ENCODE measurements at regions not wholly inside any gene's neighbourhood (a gene's known extent, or its start where the extent isn't known, plus 50 kb on each side); places are given as distances from the start of the nearest gene placed in this dataset.

DNA sequence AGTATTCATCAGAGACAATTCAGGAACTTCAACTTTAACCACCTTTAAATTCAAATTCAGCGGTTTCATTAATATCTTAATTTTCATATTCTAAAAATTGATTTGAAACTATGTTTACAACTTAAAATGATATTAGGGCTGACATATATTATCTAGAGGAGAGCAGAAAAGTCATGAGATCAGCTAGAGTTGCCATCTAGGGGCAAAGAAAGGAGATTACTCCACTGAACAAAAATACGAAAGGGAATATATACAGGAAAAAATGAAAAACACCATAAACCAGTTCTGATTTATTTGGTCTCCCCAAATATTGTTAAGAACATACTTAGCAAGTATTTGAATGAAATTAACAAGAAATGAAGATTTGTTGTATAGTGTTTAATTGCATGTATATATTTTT is 946.3 kb downstream of the DTWD2 start:
- TF ChIP-seq ZNF114 (CRISPR knock-in tag; IDR thresholded peaks at IDR 0.05): no peak
- peak in 1 of 2 experiments; percentile 40; a peak in 2 of 4 replicates for TF ChIP-seq CTCF (conservative IDR thresholded peaks at IDR 0.05; ENCODE audit: low read depth in 2 of 2)
- H3K9me2 ChIP-seq (ENCODE audit: insufficient read depth): no peaks in the 10 kb centered on the region
- peaks cover 23% of the 10 kb centered on the region for H3K4me1 Mint-ChIP-seq
- H3K4me1 ChIP-seq (ENCODE audit: insufficient read depth): peaks cover 6% of the 10 kb centered on the region; the same call in 1 of the 2 replicates
- ATAC-seq: no peak
- H3F3A ChIP-seq (replicated peaks; ENCODE audit: low read depth): no peaks in the 10 kb centered on the region
- no peak overlapping the region for H3K4me3 Mint-ChIP-seq
- H3K36me3 ChIP-seq (ENCODE audit: insufficient read depth): no peaks in the 10 kb centered on the region
- no peak for DNase-seq (ENCODE audit: low spot score)
- no peaks in the 10 kb centered on the region for H3K27me3 Mint-ChIP-seq (ENCODE audit: insufficient read depth, low read depth, poor library complexity)
- no peaks in the 10 kb centered on the region for H3K9me3 Mint-ChIP-seq
- no peak overlapping the region for H2AFZ ChIP-seq
- no peak overlapping the region for H3K27ac Mint-ChIP-seq
- no peaks in the 10 kb centered on the region for H3K36me3 Mint-ChIP-seq (ENCODE audit: low read depth)
- no peak overlapping the region for H3K27ac ChIP-seq (ENCODE audit: low read depth)
- H4K20me1 ChIP-seq (replicated peaks; ENCODE audit: insufficient read depth): no peaks in the 10 kb centered on the region
- H3K79me2 ChIP-seq (replicated peaks; ENCODE audit: insufficient read depth): no peaks in the 10 kb centered on the region
- no peaks in the 10 kb centered on the region for H3K27me3 ChIP-seq (ENCODE audit: insufficient read depth)
- no peak overlapping the region for H3K4me2 ChIP-seq
- H3K4me3 ChIP-seq: no peak overlapping the region

- Histone ChIP-seq H3K4me1 (ENCODE audit: insufficient read depth) (peaks cover 6% of the 10 kb centered on the region; the same call in 1 of the 2 replicates), H3K4me2 (no peak overlapping the region), H4K20me1 (replicated peaks; ENCODE audit: insufficient read depth) (no peaks in the 10 kb centered on the region), H3K9me2 (ENCODE audit: insufficient read depth) (no peaks in the 10 kb centered on the region), H3F3A (replicated peaks; ENCODE audit: low read depth) (no peaks in the 10 kb centered on the region), H3K27me3 (ENCODE audit: insufficient read depth) (no peaks in the 10 kb centered on the region), H3K4me3 (no peak overlapping the region), H2AFZ (no peak overlapping the region), H3K36me3 (ENCODE audit: insufficient read depth) (no peaks in the 10 kb centered on the region), H3K79me2 (replicated peaks; ENCODE audit: insufficient read depth) (no peaks in the 10 kb centered on the region), H3K27ac (ENCODE audit: low read depth) (no peak overlapping the region)
- Mint-ChIP-seq H3K4me3 (no peak overlapping the region), H3K4me1 (peaks cover 23% of the 10 kb centered on the region), H3K27ac (no peak overlapping the region), H3K27me3 (ENCODE audit: insufficient read depth, low read depth, poor library complexity) (no peaks in the 10 kb centered on the region), H3K36me3 (ENCODE audit: low read depth) (no peaks in the 10 kb centered on the region), H3K9me3 (no peaks in the 10 kb centered on the region)
- TF ChIP-seq CREB1 (CRISPR knock-in tag; IDR thresholded peaks at IDR 0.05; ENCODE audit: low read depth): no peak
- no peak for TF ChIP-seq ZNF331 (CRISPR knock-in tag; IDR thresholded peaks at IDR 0.05; ENCODE audit: low read depth)
- no peak for TF ChIP-seq EZH2 (IDR thresholded peaks at IDR 0.05; ENCODE audit: low read depth, unreplicated experiment)
- TF ChIP-seq STAT1 (IDR thresholded peaks at IDR 0.05; ENCODE audit: unreplicated experiment): no peak
- no peak for TF ChIP-seq ZNF462 (CRISPR knock-in tag; IDR thresholded peaks at IDR 0.05)
- TF ChIP-seq, protein P1, sequence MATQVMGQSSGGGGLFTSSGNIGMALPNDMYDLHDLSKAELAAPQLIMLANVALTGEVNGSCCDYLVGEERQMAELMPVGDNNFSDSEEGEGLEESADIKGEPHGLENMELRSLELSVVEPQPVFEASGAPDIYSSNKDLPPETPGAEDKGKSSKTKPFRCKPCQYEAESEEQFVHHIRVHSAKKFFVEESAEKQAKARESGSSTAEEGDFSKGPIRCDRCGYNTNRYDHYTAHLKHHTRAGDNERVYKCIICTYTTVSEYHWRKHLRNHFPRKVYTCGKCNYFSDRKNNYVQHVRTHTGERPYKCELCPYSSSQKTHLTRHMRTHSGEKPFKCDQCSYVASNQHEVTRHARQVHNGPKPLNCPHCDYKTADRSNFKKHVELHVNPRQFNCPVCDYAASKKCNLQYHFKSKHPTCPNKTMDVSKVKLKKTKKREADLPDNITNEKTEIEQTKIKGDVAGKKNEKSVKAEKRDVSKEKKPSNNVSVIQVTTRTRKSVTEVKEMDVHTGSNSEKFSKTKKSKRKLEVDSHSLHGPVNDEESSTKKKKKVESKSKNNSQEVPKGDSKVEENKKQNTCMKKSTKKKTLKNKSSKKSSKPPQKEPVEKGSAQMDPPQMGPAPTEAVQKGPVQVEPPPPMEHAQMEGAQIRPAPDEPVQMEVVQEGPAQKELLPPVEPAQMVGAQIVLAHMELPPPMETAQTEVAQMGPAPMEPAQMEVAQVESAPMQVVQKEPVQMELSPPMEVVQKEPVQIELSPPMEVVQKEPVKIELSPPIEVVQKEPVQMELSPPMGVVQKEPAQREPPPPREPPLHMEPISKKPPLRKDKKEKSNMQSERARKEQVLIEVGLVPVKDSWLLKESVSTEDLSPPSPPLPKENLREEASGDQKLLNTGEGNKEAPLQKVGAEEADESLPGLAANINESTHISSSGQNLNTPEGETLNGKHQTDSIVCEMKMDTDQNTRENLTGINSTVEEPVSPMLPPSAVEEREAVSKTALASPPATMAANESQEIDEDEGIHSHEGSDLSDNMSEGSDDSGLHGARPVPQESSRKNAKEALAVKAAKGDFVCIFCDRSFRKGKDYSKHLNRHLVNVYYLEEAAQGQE (IDR thresholded peaks at IDR 0.05; ENCODE audit: unreplicated experiment): no peak
- no peak for TF ChIP-seq POLR2AphosphoS5 (IDR thresholded peaks at IDR 0.05; ENCODE audit: low read depth)
- TF ChIP-seq ETS1 (IDR thresholded peaks at IDR 0.05): no peak
- DNase-seq (ENCODE audit: low spot score) (no peak), ATAC-seq (no peak)
Measured at GRCh38 chr5:118040496-118040895, 947.9 kb downstream of the DTWD2 start.

All from GM23338 (cell line).